ENCODE measurements at regions not wholly inside any gene's neighbourhood (a gene's known extent, or its start where the extent isn't known, plus 50 kb on each side); places are given as distances from the start of the nearest gene placed in this dataset.
"Not testable (repeated sequence)": the region's sequence is repeated elsewhere in the genome, so short reads cannot be mapped to it uniquely, and the experiment has no call there.

GRCh38 chr12:66823857-66824570 lies 145.1 kb upstream of the GRIP1 start:
- Histone ChIP-seq H3K9me3 (no peaks in the 10 kb centered on the region), H3K4me3 (no peak overlapping the region), H3K27me3 (peaks cover 7% of the 10 kb centered on the region), H3K36me3 (no peaks in the 10 kb centered on the region)
- peak; percentile 5 for DNase-seq

- H3K9me3 ChIP-seq, H3K27me3 ChIP-seq, H3K36me3 ChIP-seq, H3K4me3 ChIP-seq, DNase-seq: not testable (repeated sequence)
These were observed 147.0 kb upstream of the GRIP1 start for GRCh38 chr12:66825921-66826320.

GRCh38 chr12:66829660-66830325 lies 150.9 kb upstream of the GRIP1 start:
- Histone ChIP-seq H3K4me3 (no peak overlapping the region), H3K9me3 (no peaks in the 10 kb centered on the region)
- no peak for DNase-seq

GRCh38 chr12:66831495-66831894 lies 152.6 kb upstream of the GRIP1 start:
- H3K27me3 ChIP-seq: peaks cover 18% of the 10 kb centered on the region
- DNase-seq: no peak
- no peak overlapping the region for H3K4me3 ChIP-seq
- H3K36me3 ChIP-seq: no peaks in the 10 kb centered on the region
- H3K9me3 ChIP-seq: no peaks in the 10 kb centered on the region

More at GRCh38 chr12:66829660-66830325, 150.9 kb upstream of the GRIP1 start:
- no peaks in the 10 kb centered on the region for H3K36me3 ChIP-seq
- H3K27me3 ChIP-seq: peaks cover 18% of the 10 kb centered on the region

- Histone ChIP-seq H3K4me3 (no peak overlapping the region), H3K9me3 (no peaks in the 10 kb centered on the region), H3K27me3 (peaks cover 15% of the 10 kb centered on the region), H3K36me3 (no peaks in the 10 kb centered on the region)
- DNase-seq: no peak
These were observed 154.1 kb upstream of the GRIP1 start for GRCh38 chr12:66832997-66833396.

- Histone ChIP-seq H3K9me3 (no peaks in the 10 kb centered on the region), H3K36me3 (no peaks in the 10 kb centered on the region), H3K4me3 (no peak overlapping the region), H3K27me3 (peaks cover 15% of the 10 kb centered on the region)
- no peak for DNase-seq
These were observed 157.9 kb upstream of the GRIP1 start for GRCh38 chr12:66836623-66837310.

GRCh38 chr12:66837311-66837627 lies 158.4 kb upstream of the GRIP1 start:
- H3K4me3 ChIP-seq: no peak overlapping the region
- no peaks in the 10 kb centered on the region for H3K9me3 ChIP-seq
- H3K27me3 ChIP-seq: peaks cover 13% of the 10 kb centered on the region
- H3K36me3 ChIP-seq: no peaks in the 10 kb centered on the region
- DNase-seq: no peak

GRCh38 chr12:66838366-66838765 lies 159.5 kb upstream of the GRIP1 start:
- DNase-seq: no peak
- Histone ChIP-seq H3K27me3 (peaks cover 12% of the 10 kb centered on the region), H3K4me3 (no peak overlapping the region)

GRCh38 chr12:66848967-66849366 lies 170.1 kb upstream of the GRIP1 start:
- Histone ChIP-seq H3K36me3 (no peaks in the 10 kb centered on the region), H3K9me3 (no peaks in the 10 kb centered on the region), H3K4me3 (no peak overlapping the region), H3K27me3 (peaks cover 18% of the 10 kb centered on the region)
- DNase-seq: no peak

More at GRCh38 chr12:66838366-66838765, 159.5 kb upstream of the GRIP1 start:
- no peaks in the 10 kb centered on the region for H3K9me3 ChIP-seq
- H3K36me3 ChIP-seq: no peaks in the 10 kb centered on the region

- Histone ChIP-seq H3K4me3 (no peak overlapping the region), H3K36me3 (no peaks in the 10 kb centered on the region), H3K27me3 (peaks cover 14% of the 10 kb centered on the region), H3K9me3 (no peaks in the 10 kb centered on the region)
- no peak for DNase-seq
These were observed 172.3 kb upstream of the GRIP1 start for GRCh38 chr12:66851134-66851533.

- no peak for DNase-seq
- Histone ChIP-seq H3K9me3 (no peaks in the 10 kb centered on the region), H3K4me3 (no peak overlapping the region), H3K27me3 (peaks cover 14% of the 10 kb centered on the region), H3K36me3 (no peaks in the 10 kb centered on the region)
These were observed 173.2 kb upstream of the GRIP1 start for GRCh38 chr12:66852091-66852490.

- Histone ChIP-seq H3K4me3 (no peak overlapping the region), H3K27me3 (peaks cover 14% of the 10 kb centered on the region), H3K36me3 (no peaks in the 10 kb centered on the region), H3K9me3 (no peaks in the 10 kb centered on the region)
- no peak for DNase-seq
These were observed 173.9 kb upstream of the GRIP1 start for GRCh38 chr12:66852765-66853164.

- Histone ChIP-seq H3K4me3 (no peak overlapping the region), H3K36me3 (no peaks in the 10 kb centered on the region)
- DNase-seq: no peak
These were observed 181.0 kb upstream of the GRIP1 start for GRCh38 chr12:66859751-66860440.

GRCh38 chr12:66860752-66861750 lies 182.2 kb upstream of the GRIP1 start:
- peak; percentile 33 for DNase-seq
- Histone ChIP-seq H3K27me3 (peaks cover 24% of the 10 kb centered on the region), H3K9me3 (no peaks in the 10 kb centered on the region), H3K36me3 (no peaks in the 10 kb centered on the region), H3K4me3 (no peak overlapping the region)

More at GRCh38 chr12:66859751-66860440, 181.0 kb upstream of the GRIP1 start:
- Histone ChIP-seq H3K27me3 (peaks cover 15% of the 10 kb centered on the region), H3K9me3 (no peaks in the 10 kb centered on the region)

GRCh38 chr12:66862356-66862985 lies 183.6 kb upstream of the GRIP1 start:
- Histone ChIP-seq H3K27me3 (peaks cover 29% of the 10 kb centered on the region), H3K4me3 (no peak overlapping the region), H3K36me3 (no peaks in the 10 kb centered on the region), H3K9me3 (no peaks in the 10 kb centered on the region)
- no peak for DNase-seq

- Histone ChIP-seq H3K9me3 (no peaks in the 10 kb centered on the region), H3K4me3 (no peak overlapping the region), H3K27me3 (peaks cover 34% of the 10 kb centered on the region), H3K36me3 (no peaks in the 10 kb centered on the region)
- DNase-seq: no peak
These were observed 184.4 kb upstream of the GRIP1 start for GRCh38 chr12:66863276-66863675.
